CD14-positive monocyte (primary cell): ENCODE measurements at regions not wholly inside any gene's neighbourhood (a gene's known extent, or its start where the extent isn't known, plus 50 kb on each side); places are given as distances from the start of the nearest gene placed in this dataset.

Experiments
- DNase-seq, 3 donors: peaks; one replicate each; pipeline ENCODE4 v3.0.0-alpha.2; 2011 to 2022
- H2AFZ ChIP-seq: 2 replicates; pipeline ENCODE4 v1.6.0; 2012; ENCODE audit warnings: mild to moderate bottlenecking, low read depth, low read length, inconsistent platforms; ENCODE audit not compliant: insufficient read depth, poor library complexity, severe bottlenecking
- H3K27ac ChIP-seq, 2 donors: 1 replicate in 1 of 2; 2 replicates in 1 of 2; pipeline ENCODE4 v1.5.1; 2012 to 2013; ENCODE audit warnings: low read length in 2 of 2, control low read depth in 1 of 2, inconsistent platforms in 1 of 2, low read depth in 1 of 2, mild to moderate bottlenecking in 1 of 2
- H3K27me3 ChIP-seq, 2 donors: one replicate each; pipeline versions ENCODE4 v1.6.0 to v1.6.1; 2011 to 2013; ENCODE audit warnings: low read length in 2 of 2; ENCODE audit not compliant: control insufficient read depth in 2 of 2, insufficient read depth in 2 of 2
- H3K36me3 ChIP-seq, 2 donors: replicated peaks in 1 of 2; 1 replicate in 1 of 2; 2 replicates in 1 of 2; pipeline versions ENCODE4 v1.5.1 to v1.6.1; 2012 to 2013; ENCODE audit warnings: low read length in 2 of 2, control low read depth in 1 of 2, inconsistent platforms in 1 of 2, mild to moderate bottlenecking in 1 of 2; ENCODE audit not compliant: insufficient read depth in 2 of 2, control insufficient read depth in 1 of 2
- H3K4me1 ChIP-seq, 2 donors: 1 replicate in 1 of 2; 2 replicates in 1 of 2; pipeline versions ENCODE4 v1.5.1 to v1.6.1; 2012 to 2013; ENCODE audit warnings: low read length in 2 of 2, control low read depth in 1 of 2, inconsistent platforms in 1 of 2, mild to moderate bottlenecking in 1 of 2, moderate library complexity in 1 of 2; ENCODE audit not compliant: insufficient read depth in 2 of 2, control insufficient read depth in 1 of 2
- H3K4me2 ChIP-seq: replicated peaks from 2 replicates; pipeline ENCODE3; 2012; ENCODE audit warnings: low read length, moderate library complexity, mild to moderate bottlenecking; ENCODE audit not compliant: poor library complexity, severe bottlenecking; ENCODE audit errors: extremely low read depth
- H3K4me3 ChIP-seq, 3 experiments: fragments of 200-600 bp in 1 of 3; sonication (generic) in 1 of 3; replicated peaks in 1 of 3; 1 replicate in 2 of 3; 2 replicates in 1 of 3; pipeline ENCODE4 v1.5.1; 2011 to 2013; ENCODE audit warnings: low read length in 3 of 3, mild to moderate bottlenecking in 3 of 3, control low read depth in 2 of 3, low read depth in 2 of 3, inconsistent platforms in 1 of 3, moderate library complexity in 1 of 3
- H3K79me2 ChIP-seq: 2 replicates; pipeline ENCODE4 v1.6.0; 2012; ENCODE audit warnings: mild to moderate bottlenecking, control low read depth, inconsistent platforms, low read length, moderate library complexity; ENCODE audit not compliant: insufficient read depth
- H3K9ac ChIP-seq: 2 replicates; pipeline ENCODE4 v1.6.0; 2017; ENCODE audit warnings: low read length, mild to moderate bottlenecking; ENCODE audit not compliant: insufficient read depth, poor library complexity, severe bottlenecking
- H3K9me3 ChIP-seq, 2 donors: replicated peaks in 1 of 2; 1 replicate in 1 of 2; 2 replicates in 1 of 2; pipeline versions ENCODE4 v1.5.1 to v1.6.1; 2012 to 2013; ENCODE audit warnings: low read length in 2 of 2, control low read depth in 1 of 2; ENCODE audit not compliant: control insufficient read depth in 1 of 2, insufficient read depth in 1 of 2
- H4K20me1 ChIP-seq: 2 replicates; pipeline ENCODE4 v1.6.0; 2012; ENCODE audit warnings: mild to moderate bottlenecking, low read length, control low read depth, moderate library complexity; ENCODE audit not compliant: insufficient read depth
- H3K27ac Mint-ChIP-seq, 7 donors: one replicate each; pipeline ENCODE4 v1.8.0; 2020; ENCODE audit warnings: mild to moderate bottlenecking in 7 of 7, mixed read lengths in 7 of 7, moderate library complexity in 6 of 7, inconsistent platforms in 2 of 7
- H3K27me3 Mint-ChIP-seq, 3 donors: one replicate each; pipeline ENCODE4 v1.8.0; 2021 to 2022; ENCODE audit warnings: low read depth in 3 of 3, mild to moderate bottlenecking in 3 of 3, mixed read lengths in 3 of 3, moderate library complexity in 3 of 3, inconsistent platforms in 1 of 3
- H3K36me3 Mint-ChIP-seq, 2 donors: one replicate each; pipeline ENCODE4 v1.8.0; 2020; ENCODE audit warnings: mixed read lengths in 2 of 2, inconsistent platforms in 1 of 2, mild to moderate bottlenecking in 1 of 2
- H3K4me1 Mint-ChIP-seq: one replicate; pipeline ENCODE4 v1.8.0; 2020; ENCODE audit warnings: mild to moderate bottlenecking, mixed read lengths
- H3K4me3 Mint-ChIP-seq, 2 donors: one replicate each; pipeline ENCODE4 v1.8.0; 2020; ENCODE audit warnings: mild to moderate bottlenecking in 2 of 2, mixed read lengths in 2 of 2, moderate library complexity in 1 of 2
- H3K9me3 Mint-ChIP-seq, 7 donors: one replicate each; pipeline ENCODE4 v1.8.0; 2020 to 2022; ENCODE audit warnings: mixed read lengths in 7 of 7, mild to moderate bottlenecking in 6 of 7, moderate library complexity in 6 of 7, inconsistent platforms in 2 of 7
- CTCF ChIP-seq: fragments of 200-600 bp; IDR thresholded peaks from one replicate; pipeline ENCODE4 v1.8.0; 2022; ENCODE audit warnings: antibody characterized with exemption, mild to moderate bottlenecking
- WGBS: methylation state at CpG from one replicate; pipeline ENCODE4 v1.1.5; 2013; ENCODE audit warnings: missing lambda C conversion rate; ENCODE audit not compliant: insufficient coverage; 5-methylcytosine and 5-hydroxymethylcytosine counted together
- intact Hi-C, 2 donors: fragments of 100-400 bp; cut with micrococcal nuclease; formaldehyde crosslinking; loops; one replicate each; pipeline versions ENCODE4 v1.15.0 to v1.15.1; 2023

- no peaks in the 10 kb centered on the region for H3K79me2 ChIP-seq
- H2AFZ ChIP-seq: no peak overlapping the region
- H3K36me3 ChIP-seq: no peaks in the 10 kb centered on the region
- no peak overlapping the region for H3K27ac Mint-ChIP-seq
- no peak overlapping the region for H3K9ac ChIP-seq
- no peaks in the 10 kb centered on the region for H4K20me1 ChIP-seq
- no peaks in the 10 kb centered on the region for H3K27me3 ChIP-seq
- H3K27me3 Mint-ChIP-seq: no peaks in the 10 kb centered on the region
- no peak for TF ChIP-seq CTCF
- no peaks in the 10 kb centered on the region for H3K4me1 Mint-ChIP-seq
- no peak overlapping the region for H3K4me3 Mint-ChIP-seq
- H3K4me1 ChIP-seq: no peaks in the 10 kb centered on the region
- H3K4me2 ChIP-seq: no peak overlapping the region
- H3K36me3 Mint-ChIP-seq: no peaks in the 10 kb centered on the region
- 57% methylated on average over 2 of the region's 2 CpGs for WGBS
- H3K4me3 ChIP-seq: no peak overlapping the region
- DNase-seq: no peak
- no peak overlapping the region for H3K27ac ChIP-seq
- intact Hi-C loops: no loop called here
- peaks cover 0 to 3% of the 10 kb centered on the region in 2 donors for H3K9me3 ChIP-seq
- peaks cover 0 to 3% (median 0%) of the 10 kb centered on the region in 7 donors for H3K9me3 Mint-ChIP-seq
Observed at GRCh38 chr2:14039134-14039533, 593.4 kb upstream of the LRATD1 start.

GRCh38 chr2:14047491-14047890 lies 585.0 kb upstream of the LRATD1 start:
- no peak overlapping the region for H2AFZ ChIP-seq
- Mint-ChIP-seq H3K4me1 (no peaks in the 10 kb centered on the region), H3K4me3 (no peak overlapping the region), H3K36me3 (no peaks in the 10 kb centered on the region), H3K9me3 (peaks cover 0 to 7% (median 0%) of the 10 kb centered on the region in 7 donors), H3K27ac (no peak overlapping the region), H3K27me3 (no peaks in the 10 kb centered on the region)
- no peaks in the 10 kb centered on the region for H3K27me3 ChIP-seq
- TF ChIP-seq CTCF: no peak
- no peak overlapping the region for H3K4me3 ChIP-seq
- H3K4me2 ChIP-seq: no peak overlapping the region
- intact Hi-C loops: no loop called here
- H3K36me3 ChIP-seq: no peaks in the 10 kb centered on the region
- peaks cover 4 to 5% of the 10 kb centered on the region in 2 donors for H3K9me3 ChIP-seq
- H3K9ac ChIP-seq: no peak overlapping the region
- H4K20me1 ChIP-seq: no peaks in the 10 kb centered on the region
- no peak for DNase-seq
- no CpG with 5 or more reads among the region's 2 CpGs for WGBS
- no peaks in the 10 kb centered on the region for H3K79me2 ChIP-seq
- H3K4me1 ChIP-seq: no peaks in the 10 kb centered on the region
- H3K27ac ChIP-seq: no peak overlapping the region
